ENCODE measurements at regions not wholly inside any gene's neighbourhood (a gene's known extent, or its start where the extent isn't known, plus 50 kb on each side); places are given as distances from the start of the nearest gene placed in this dataset.

DNA sequence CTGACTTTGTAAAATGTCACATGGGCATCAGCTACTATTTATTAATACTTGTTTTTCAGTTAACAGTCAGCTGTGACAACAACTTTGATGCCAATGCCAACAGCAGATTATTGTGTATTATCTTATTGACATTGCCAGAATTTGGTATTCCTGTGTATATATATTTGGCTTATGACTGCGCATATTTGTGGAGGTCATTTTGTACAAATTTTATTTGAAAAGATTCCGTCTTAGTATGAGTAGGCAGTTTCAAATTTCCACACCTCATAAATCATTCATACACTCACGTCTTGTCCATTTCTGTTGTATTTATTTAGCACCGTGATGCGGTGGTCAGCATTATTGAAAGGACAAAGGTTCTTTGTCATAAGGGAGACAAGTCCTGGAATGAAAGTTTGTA, 558.2 kb upstream of the NDST4 start:
- 46% methylated on average over 5 of the region's 5 CpGs for WGBS
- intact Hi-C loops (cut with DNase I) = no loop called here

DNA sequence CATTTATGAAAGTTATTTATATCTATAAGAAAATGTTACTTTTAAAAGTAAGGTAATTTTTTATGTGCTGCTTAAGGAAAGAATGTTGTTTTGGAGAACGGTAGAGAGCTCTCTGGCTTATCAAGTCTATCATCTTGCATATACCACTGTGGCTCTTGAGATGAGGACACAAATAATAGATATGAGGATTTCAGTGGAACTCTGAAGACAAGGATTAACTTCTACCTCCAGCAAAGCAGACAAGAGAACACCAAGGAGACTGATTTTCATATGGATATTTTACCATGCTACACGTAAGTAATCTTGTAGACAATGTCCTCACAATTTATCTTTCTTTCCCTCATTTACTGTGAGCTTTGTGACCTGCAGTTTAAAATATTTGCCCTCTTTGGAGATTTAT, 557.5 kb upstream of the NDST4 start:
- no peak overlapping the region for H3K4me3 ChIP-seq
- intact Hi-C loops (cut with DNase I) = no loop called here
- H3K9me3 ChIP-seq = no peaks in the 10 kb centered on the region
- no peak for DNase-seq (ENCODE audit: extremely low spot score)
- H3K27ac ChIP-seq (replicated peaks in 1 of 4) = no peak overlapping the region
- no peaks in the 10 kb centered on the region for H3K27me3 ChIP-seq
- no peaks in the 10 kb centered on the region for H3K4me1 ChIP-seq
- H3K36me3 ChIP-seq = no peaks in the 10 kb centered on the region
- 49% methylated on average over 2 of the region's 2 CpGs for WGBS
- TF ChIP-seq, protein P1, sequence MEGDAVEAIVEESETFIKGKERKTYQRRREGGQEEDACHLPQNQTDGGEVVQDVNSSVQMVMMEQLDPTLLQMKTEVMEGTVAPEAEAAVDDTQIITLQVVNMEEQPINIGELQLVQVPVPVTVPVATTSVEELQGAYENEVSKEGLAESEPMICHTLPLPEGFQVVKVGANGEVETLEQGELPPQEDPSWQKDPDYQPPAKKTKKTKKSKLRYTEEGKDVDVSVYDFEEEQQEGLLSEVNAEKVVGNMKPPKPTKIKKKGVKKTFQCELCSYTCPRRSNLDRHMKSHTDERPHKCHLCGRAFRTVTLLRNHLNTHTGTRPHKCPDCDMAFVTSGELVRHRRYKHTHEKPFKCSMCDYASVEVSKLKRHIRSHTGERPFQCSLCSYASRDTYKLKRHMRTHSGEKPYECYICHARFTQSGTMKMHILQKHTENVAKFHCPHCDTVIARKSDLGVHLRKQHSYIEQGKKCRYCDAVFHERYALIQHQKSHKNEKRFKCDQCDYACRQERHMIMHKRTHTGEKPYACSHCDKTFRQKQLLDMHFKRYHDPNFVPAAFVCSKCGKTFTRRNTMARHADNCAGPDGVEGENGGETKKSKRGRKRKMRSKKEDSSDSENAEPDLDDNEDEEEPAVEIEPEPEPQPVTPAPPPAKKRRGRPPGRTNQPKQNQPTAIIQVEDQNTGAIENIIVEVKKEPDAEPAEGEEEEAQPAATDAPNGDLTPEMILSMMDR (IDR thresholded peaks at IDR 0.05) = no peak
- TF ChIP-seq POLR2AphosphoS5 (IDR thresholded peaks at IDR 0.05) (no peak), EP300 (IDR thresholded peaks at IDR 0.05) (no peak), POLR2A (IDR thresholded peaks at IDR 0.05; ENCODE audit: low read depth) (no peak)

More for the DNA sequence above, 558.2 kb upstream of the NDST4 start:
- DNase-seq (ENCODE audit: extremely low spot score) = no peak
- Histone ChIP-seq H3K27ac (replicated peaks in 1 of 4) (no peak overlapping the region), H3K9me3 (no peaks in the 10 kb centered on the region), H3K4me3 (no peak overlapping the region), H3K36me3 (no peaks in the 10 kb centered on the region), H3K4me1 (no peaks in the 10 kb centered on the region), H3K27me3 (no peaks in the 10 kb centered on the region)
- no peak for TF ChIP-seq POLR2A (IDR thresholded peaks at IDR 0.05; ENCODE audit: low read depth)
- TF ChIP-seq POLR2AphosphoS5 (IDR thresholded peaks at IDR 0.05) = no peak
- TF ChIP-seq EP300 (IDR thresholded peaks at IDR 0.05) = no peak
- TF ChIP-seq, protein P1 (IDR thresholded peaks at IDR 0.05) = no peak

DNA sequence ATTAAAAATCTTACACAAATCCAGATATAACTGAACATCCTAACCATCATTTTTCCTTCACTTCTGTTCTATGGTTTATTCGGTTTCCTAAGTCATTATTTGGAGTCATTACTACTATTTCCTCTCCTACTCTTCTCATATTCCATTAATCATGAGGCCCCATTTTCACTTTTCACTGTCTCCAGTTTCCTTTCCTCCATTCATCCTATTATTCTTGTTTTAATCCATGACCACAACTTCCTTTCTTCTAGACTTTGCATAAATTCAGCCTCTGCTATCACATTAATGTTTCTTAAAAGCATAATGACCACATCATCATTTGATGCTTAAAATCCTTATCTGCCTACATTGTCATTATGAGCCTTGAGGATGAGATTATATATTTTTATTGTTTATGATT, 555.0 kb upstream of the NDST4 start:
- no peaks in the 10 kb centered on the region for H3K4me1 ChIP-seq
- H3K4me3 ChIP-seq = no peak overlapping the region
- H3K9me3 ChIP-seq = no peaks in the 10 kb centered on the region
- no peak overlapping the region for H3K27ac ChIP-seq (replicated peaks in 1 of 4)
- TF ChIP-seq, protein P1 (IDR thresholded peaks at IDR 0.05) = no peak
- TF ChIP-seq EP300 (IDR thresholded peaks at IDR 0.05) = no peak
- no peak for TF ChIP-seq POLR2AphosphoS5 (IDR thresholded peaks at IDR 0.05)
- TF ChIP-seq POLR2A (IDR thresholded peaks at IDR 0.05; ENCODE audit: low read depth) = no peak
- no peaks in the 10 kb centered on the region for H3K36me3 ChIP-seq
- intact Hi-C loops (cut with DNase I) = no loop called here
- no peak for DNase-seq (ENCODE audit: extremely low spot score)
- 28% methylated on average over 1 of the region's 1 CpG for WGBS
- no peaks in the 10 kb centered on the region for H3K27me3 ChIP-seq

DNA sequence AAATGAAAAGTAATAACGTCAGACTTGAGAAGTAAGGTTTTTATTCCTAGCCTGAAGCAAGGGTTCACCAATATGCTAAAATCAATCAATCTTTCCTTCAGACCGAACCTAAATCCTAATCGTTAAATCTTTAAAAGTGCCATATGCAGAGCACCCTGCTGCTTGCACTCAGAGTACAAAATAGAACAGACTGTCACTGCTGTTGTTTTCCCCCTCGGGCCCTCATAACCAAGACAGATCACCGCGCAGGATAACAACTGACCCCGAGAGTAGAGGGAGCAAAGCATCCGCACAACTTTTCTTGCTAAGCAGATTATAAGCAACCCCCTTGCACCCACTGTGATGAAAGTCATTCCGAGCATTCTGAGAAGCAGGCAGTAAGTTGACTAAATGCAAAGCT, 550.9 kb upstream of the NDST4 start:
- no peaks in the 10 kb centered on the region for H3K4me1 ChIP-seq
- DNase-seq (ENCODE audit: extremely low spot score) = no peak
- H3K4me3 ChIP-seq = no peak overlapping the region
- H3K27ac ChIP-seq (replicated peaks in 1 of 4) = no peak overlapping the region
- TF ChIP-seq, protein P1 (IDR thresholded peaks at IDR 0.05) = no peak
- TF ChIP-seq POLR2AphosphoS5 (IDR thresholded peaks at IDR 0.05) = no peak
- TF ChIP-seq POLR2A (IDR thresholded peaks at IDR 0.05; ENCODE audit: low read depth) = no peak
- WGBS = 43% methylated on average over 9 of the region's 9 CpGs
- H3K9me3 ChIP-seq = no peaks in the 10 kb centered on the region
- no peaks in the 10 kb centered on the region for H3K36me3 ChIP-seq
- no peaks in the 10 kb centered on the region for H3K27me3 ChIP-seq
- intact Hi-C loops (cut with DNase I) = no loop called here

DNA sequence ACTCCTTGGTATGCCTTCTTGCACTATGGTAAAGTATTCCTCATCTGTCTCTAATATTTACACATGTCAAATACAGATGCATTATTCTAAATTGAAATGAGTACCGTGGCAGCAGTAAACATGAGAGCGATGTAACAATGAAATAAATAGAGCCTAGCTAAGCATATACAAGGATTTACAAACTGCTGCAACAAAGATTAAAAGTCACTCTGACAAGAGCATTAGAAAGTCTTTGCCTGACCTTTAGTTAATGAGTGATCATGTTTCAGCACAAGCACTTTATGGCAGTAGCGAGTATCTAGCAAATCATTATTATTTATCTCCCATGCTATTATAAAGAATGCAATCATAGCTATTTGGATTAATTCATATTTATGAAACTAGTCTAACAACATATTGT, 547.0 kb upstream of the NDST4 start:
- Histone ChIP-seq H3K27me3 (no peaks in the 10 kb centered on the region), H3K36me3 (no peaks in the 10 kb centered on the region), H3K27ac (replicated peaks in 1 of 4) (no peak overlapping the region), H3K4me1 (no peaks in the 10 kb centered on the region), H3K9me3 (no peaks in the 10 kb centered on the region), H3K4me3 (no peak overlapping the region)
- intact Hi-C loops (cut with DNase I) = no loop called here
- 82% methylated on average over 3 of the region's 3 CpGs for WGBS
- TF ChIP-seq EP300 (IDR thresholded peaks at IDR 0.05) (no peak), POLR2A (IDR thresholded peaks at IDR 0.05; ENCODE audit: low read depth) (no peak), POLR2AphosphoS5 (IDR thresholded peaks at IDR 0.05) (no peak)
- TF ChIP-seq, protein P1 (IDR thresholded peaks at IDR 0.05) = no peak
- DNase-seq (ENCODE audit: extremely low spot score) = no peak

All from esophagus muscularis mucosa (tissue), 4 donors.